ENCODE measurements at regions not wholly inside any gene's neighbourhood (a gene's known extent, or its start where the extent isn't known, plus 50 kb on each side); places are given as distances from the start of the nearest gene placed in this dataset.

DNA sequence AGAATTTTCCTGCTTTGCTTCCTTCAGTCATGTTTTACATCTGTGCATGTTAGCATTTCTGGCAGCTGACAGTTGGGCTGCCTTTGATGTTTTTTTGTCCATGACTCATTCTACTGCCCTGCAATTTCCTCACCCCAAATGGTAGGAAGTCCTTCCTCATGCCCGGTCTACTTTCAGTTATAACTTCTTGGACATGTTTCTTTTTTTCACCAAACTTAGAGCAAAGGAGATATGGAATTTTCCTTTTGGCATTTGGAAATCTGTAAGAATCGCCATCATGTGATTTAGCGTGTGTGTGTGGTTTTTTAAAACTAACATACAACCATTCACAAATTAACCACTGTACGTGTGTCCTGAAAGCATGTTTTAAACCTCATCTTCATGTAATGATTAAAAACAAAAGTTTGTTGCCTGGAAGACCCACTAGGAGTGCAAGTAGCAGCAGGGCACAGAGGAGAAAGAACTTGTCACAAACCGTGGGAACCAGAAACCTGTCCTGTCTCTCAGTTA lies 430.7 kb upstream of the CFAP20DC start (continued):
- no peak for TF ChIP-seq NR2C1 (IDR thresholded peaks at IDR 0.05)
- TF ChIP-seq CREB1 (IDR thresholded peaks at IDR 0.05; ENCODE audit: low read depth), result 0 out of 2 replicates have a peak, but pooled peaks have one; percentile 18
- no peak for TF ChIP-seq SREBF1 (IDR thresholded peaks at IDR 0.05; ENCODE audit: low read length)
- no peak for TF ChIP-seq TAF1 (IDR thresholded peaks at IDR 0.05; ENCODE audit: borderline replicate concordance, low read depth, low read length)
- TF ChIP-seq ATF7 (IDR thresholded peaks at IDR 0.05; ENCODE audit: low read depth), result peak; percentile 66
- TF ChIP-seq CBX3 (IDR thresholded peaks at IDR 0.05; ENCODE audit: borderline replicate concordance, low read depth), result no peak
- no peak for TF ChIP-seq YY1 (IDR thresholded peaks at IDR 0.05; ENCODE audit: low read depth, low read length)
- TF ChIP-seq SREBF2 (IDR thresholded peaks at IDR 0.05; ENCODE audit: low read length), result no peak
- TF ChIP-seq, protein P1, sequence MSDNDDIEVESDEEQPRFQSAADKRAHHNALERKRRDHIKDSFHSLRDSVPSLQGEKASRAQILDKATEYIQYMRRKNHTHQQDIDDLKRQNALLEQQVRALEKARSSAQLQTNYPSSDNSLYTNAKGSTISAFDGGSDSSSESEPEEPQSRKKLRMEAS (IDR thresholded peaks at IDR 0.05; ENCODE audit: low read depth, low read length), result no peak
- TF ChIP-seq ZNF622 (IDR thresholded peaks at IDR 0.05), result no peak
- TF ChIP-seq CHD4 (IDR thresholded peaks at IDR 0.05), result no peak
- no peak for TF ChIP-seq ZNF384 (IDR thresholded peaks at IDR 0.05; ENCODE audit: borderline replicate concordance, low read depth, low read length)
- TF ChIP-seq, protein P2, sequence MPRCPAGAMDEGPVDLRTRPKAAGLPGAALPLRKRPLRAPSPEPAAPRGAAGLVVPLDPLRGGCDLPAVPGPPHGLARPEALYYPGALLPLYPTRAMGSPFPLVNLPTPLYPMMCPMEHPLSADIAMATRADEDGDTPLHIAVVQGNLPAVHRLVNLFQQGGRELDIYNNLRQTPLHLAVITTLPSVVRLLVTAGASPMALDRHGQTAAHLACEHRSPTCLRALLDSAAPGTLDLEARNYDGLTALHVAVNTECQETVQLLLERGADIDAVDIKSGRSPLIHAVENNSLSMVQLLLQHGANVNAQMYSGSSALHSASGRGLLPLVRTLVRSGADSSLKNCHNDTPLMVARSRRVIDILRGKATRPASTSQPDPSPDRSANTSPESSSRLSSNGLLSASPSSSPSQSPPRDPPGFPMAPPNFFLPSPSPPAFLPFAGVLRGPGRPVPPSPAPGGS (IDR thresholded peaks at IDR 0.05; ENCODE audit: borderline replicate concordance, insufficient read depth, low read depth, low read length, poor library complexity, severe bottlenecking), result peak; percentile 75
- TF ChIP-seq, protein P3, sequence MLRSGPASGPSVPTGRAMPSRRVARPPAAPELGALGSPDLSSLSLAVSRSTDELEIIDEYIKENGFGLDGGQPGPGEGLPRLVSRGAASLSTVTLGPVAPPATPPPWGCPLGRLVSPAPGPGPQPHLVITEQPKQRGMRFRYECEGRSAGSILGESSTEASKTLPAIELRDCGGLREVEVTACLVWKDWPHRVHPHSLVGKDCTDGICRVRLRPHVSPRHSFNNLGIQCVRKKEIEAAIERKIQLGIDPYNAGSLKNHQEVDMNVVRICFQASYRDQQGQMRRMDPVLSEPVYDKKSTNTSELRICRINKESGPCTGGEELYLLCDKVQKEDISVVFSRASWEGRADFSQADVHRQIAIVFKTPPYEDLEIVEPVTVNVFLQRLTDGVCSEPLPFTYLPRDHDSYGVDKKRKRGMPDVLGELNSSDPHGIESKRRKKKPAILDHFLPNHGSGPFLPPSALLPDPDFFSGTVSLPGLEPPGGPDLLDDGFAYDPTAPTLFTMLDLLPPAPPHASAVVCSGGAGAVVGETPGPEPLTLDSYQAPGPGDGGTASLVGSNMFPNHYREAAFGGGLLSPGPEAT (IDR thresholded peaks at IDR 0.05; ENCODE audit: low read depth), result peak; percentile 66; the same call in 1 of the 2 replicates
- TF ChIP-seq, protein P4, sequence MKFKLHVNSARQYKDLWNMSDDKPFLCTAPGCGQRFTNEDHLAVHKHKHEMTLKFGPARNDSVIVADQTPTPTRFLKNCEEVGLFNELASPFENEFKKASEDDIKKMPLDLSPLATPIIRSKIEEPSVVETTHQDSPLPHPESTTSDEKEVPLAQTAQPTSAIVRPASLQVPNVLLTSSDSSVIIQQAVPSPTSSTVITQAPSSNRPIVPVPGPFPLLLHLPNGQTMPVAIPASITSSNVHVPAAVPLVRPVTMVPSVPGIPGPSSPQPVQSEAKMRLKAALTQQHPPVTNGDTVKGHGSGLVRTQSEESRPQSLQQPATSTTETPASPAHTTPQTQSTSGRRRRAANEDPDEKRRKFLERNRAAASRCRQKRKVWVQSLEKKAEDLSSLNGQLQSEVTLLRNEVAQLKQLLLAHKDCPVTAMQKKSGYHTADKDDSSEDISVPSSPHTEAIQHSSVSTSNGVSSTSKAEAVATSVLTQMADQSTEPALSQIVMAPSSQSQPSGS (IDR thresholded peaks at IDR 0.05; ENCODE audit: low read length), result peak; percentile 84
- TF ChIP-seq PML (IDR thresholded peaks at IDR 0.05; ENCODE audit: low read length), result 0 out of 2 replicates have a peak, but pooled peaks have one; percentile 38
- peak; percentile 64; the same call in 1 of the 2 replicates for TF ChIP-seq CBX5 (IDR thresholded peaks at IDR 0.05; ENCODE audit: low read depth)
- TF ChIP-seq MYB (IDR thresholded peaks at IDR 0.05; ENCODE audit: borderline replicate concordance, low read depth, low read length), result no peak
- no peak for TF ChIP-seq ZNF24 (IDR thresholded peaks at IDR 0.05)
- peak; percentile 48 for TF ChIP-seq RAD21 (IDR thresholded peaks at IDR 0.05; ENCODE audit: insufficient read depth, low read depth, low read length)
- no peak for TF ChIP-seq BMI1 (IDR thresholded peaks at IDR 0.05; ENCODE audit: borderline replicate concordance)
- peak; percentile 61 for TF ChIP-seq MEF2B (IDR thresholded peaks at IDR 0.05; ENCODE audit: partially characterized antibody, poor library complexity, severe bottlenecking)
- no peak for TF ChIP-seq ESRRA (IDR thresholded peaks at IDR 0.05; ENCODE audit: low read length)
- 0 out of 2 replicates have a peak, but pooled peaks have one; percentile 43 for TF ChIP-seq NBN (IDR thresholded peaks at IDR 0.05)
- TF ChIP-seq, protein P5, sequence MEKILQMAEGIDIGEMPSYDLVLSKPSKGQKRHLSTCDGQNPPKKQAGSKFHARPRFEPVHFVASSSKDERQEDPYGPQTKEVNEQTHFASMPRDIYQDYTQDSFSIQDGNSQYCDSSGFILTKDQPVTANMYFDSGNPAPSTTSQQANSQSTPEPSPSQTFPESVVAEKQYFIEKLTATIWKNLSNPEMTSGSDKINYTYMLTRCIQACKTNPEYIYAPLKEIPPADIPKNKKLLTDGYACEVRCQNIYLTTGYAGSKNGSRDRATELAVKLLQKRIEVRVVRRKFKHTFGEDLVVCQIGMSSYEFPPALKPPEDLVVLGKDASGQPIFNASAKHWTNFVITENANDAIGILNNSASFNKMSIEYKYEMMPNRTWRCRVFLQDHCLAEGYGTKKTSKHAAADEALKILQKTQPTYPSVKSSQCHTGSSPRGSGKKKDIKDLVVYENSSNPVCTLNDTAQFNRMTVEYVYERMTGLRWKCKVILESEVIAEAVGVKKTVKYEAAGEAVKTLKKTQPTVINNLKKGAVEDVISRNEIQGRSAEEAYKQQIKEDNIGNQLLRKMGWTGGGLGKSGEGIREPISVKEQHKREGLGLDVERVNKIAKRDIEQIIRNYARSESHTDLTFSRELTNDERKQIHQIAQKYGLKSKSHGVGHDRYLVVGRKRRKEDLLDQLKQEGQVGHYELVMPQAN (conservative IDR thresholded peaks at IDR 0.05), result no peak
- no peak for TF ChIP-seq POLR2AphosphoS5 (IDR thresholded peaks at IDR 0.05; ENCODE audit: low read length)
- TF ChIP-seq ETV6 (conservative IDR thresholded peaks at IDR 0.05 in 1 of 2, IDR thresholded peaks at IDR 0.05 in 1 of 2; ENCODE audit: borderline replicate concordance in 1 of 2, low read depth in 1 of 2), result peak in 1 of 2 experiments; percentile 93; a peak in 2 of 4 replicates
